NCI-H82 treated with DMSO at 0.1 percent for 48 hours (cell line): ENCODE measurements at regions not wholly inside any gene's neighbourhood (a gene's known extent, or its start where the extent isn't known, plus 50 kb on each side); places are given as distances from the start of the nearest gene placed in this dataset.

Source experiments
- DNase-seq: peaks from one replicate; lab custom pipeline; 2025; ENCODE audit not compliant: unreplicated experiment; lab: John Stamatoyannopoulos, UW

- no peak for DNase-seq
Measured at GRCh38 chr12:69061574-69061973, 128.6 kb upstream of the CPM start.

GRCh38 chr12:69062621-69063237 is 129.8 kb upstream of the CPM start:
- DNase-seq = no peak

GRCh38 chr12:69064734-69065443 is 131.9 kb upstream of the CPM start:
- peak; percentile 6 for DNase-seq

GRCh38 chr12:69065775-69066174 is 132.8 kb upstream of the CPM start:
- DNase-seq = no peak

- DNase-seq = no peak
Measured at GRCh38 chr12:69066492-69067373, 133.8 kb upstream of the CPM start.

GRCh38 chr12:69067713-69068112 is 134.7 kb upstream of the CPM start:
- DNase-seq = no peak

- DNase-seq = no peak
Measured at GRCh38 chr12:69068448-69068847, 135.5 kb upstream of the CPM start.

- no peak for DNase-seq
Measured at GRCh38 chr12:69069479-69069878, 136.5 kb upstream of the CPM start.

GRCh38 chr12:69070319-69071090 is 137.5 kb upstream of the CPM start:
- peak; percentile 29 for DNase-seq

GRCh38 chr12:69071091-69071370 is 138.1 kb upstream of the CPM start:
- no peak for DNase-seq

GRCh38 chr12:69073035-69073434 is 140.1 kb upstream of the CPM start:
- DNase-seq = no peak

- DNase-seq = no peak
Measured at GRCh38 chr12:69074556-69075349, 141.8 kb upstream of the CPM start.

GRCh38 chr12:69083689-69084088 is 150.7 kb upstream of the CPM start:
- no peak for DNase-seq

- no peak for DNase-seq
Measured at GRCh38 chr12:69084816-69085378, 151.9 kb upstream of the CPM start.

- no peak for DNase-seq
Measured at GRCh38 chr12:69085852-69086251, 152.9 kb upstream of the CPM start.

- no peak for DNase-seq
Measured at GRCh38 chr12:69087986-69088385, 151.4 kb upstream of the CPSF6 start.

GRCh38 chr12:69090722-69091121 is 148.6 kb upstream of the CPSF6 start:
- no peak for DNase-seq

- peak; percentile 8 for DNase-seq
Measured at GRCh38 chr12:69091442-69092017, 147.8 kb upstream of the CPSF6 start.

- DNase-seq = no peak
Measured at GRCh38 chr12:69092137-69092536, 147.2 kb upstream of the CPSF6 start.
